ENCODE measurements at regions not wholly inside any gene's neighbourhood (a gene's known extent, or its start where the extent isn't known, plus 50 kb on each side); places are given as distances from the start of the nearest gene placed in this dataset.

GRCh38 chrX:121322159-121322558, 274.7 kb downstream of the GLUD2 start:
- TF ChIP-seq, protein P1, sequence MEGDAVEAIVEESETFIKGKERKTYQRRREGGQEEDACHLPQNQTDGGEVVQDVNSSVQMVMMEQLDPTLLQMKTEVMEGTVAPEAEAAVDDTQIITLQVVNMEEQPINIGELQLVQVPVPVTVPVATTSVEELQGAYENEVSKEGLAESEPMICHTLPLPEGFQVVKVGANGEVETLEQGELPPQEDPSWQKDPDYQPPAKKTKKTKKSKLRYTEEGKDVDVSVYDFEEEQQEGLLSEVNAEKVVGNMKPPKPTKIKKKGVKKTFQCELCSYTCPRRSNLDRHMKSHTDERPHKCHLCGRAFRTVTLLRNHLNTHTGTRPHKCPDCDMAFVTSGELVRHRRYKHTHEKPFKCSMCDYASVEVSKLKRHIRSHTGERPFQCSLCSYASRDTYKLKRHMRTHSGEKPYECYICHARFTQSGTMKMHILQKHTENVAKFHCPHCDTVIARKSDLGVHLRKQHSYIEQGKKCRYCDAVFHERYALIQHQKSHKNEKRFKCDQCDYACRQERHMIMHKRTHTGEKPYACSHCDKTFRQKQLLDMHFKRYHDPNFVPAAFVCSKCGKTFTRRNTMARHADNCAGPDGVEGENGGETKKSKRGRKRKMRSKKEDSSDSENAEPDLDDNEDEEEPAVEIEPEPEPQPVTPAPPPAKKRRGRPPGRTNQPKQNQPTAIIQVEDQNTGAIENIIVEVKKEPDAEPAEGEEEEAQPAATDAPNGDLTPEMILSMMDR (IDR thresholded peaks at IDR 0.05), result no peak
- TF ChIP-seq POLR2AphosphoS5 (IDR thresholded peaks at IDR 0.05), result no peak
